ENCODE measurements at regions not wholly inside any gene's neighbourhood (a gene's known extent, or its start where the extent isn't known, plus 50 kb on each side); places are given as distances from the start of the nearest gene placed in this dataset.

DNA sequence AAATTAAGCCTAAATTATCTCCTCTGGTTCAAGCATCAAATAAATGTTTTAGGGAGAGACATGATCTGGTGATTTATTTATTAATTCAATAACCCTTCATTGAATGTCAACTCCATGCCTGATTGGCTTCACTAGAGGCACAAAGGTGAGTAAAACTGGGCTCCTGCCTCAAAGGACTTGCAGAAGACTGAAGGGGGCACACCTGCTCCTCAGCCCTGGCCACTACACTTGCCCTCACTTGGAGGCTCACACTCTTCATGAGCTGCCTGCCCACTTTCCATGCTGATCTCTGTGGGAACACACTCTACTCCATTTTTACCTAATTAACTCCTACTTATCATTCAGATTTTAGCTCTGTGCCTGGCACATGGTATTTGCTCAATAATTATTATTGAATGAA is 84.4 kb upstream of the KCNMB2 start:
- TF ChIP-seq, protein P1, sequence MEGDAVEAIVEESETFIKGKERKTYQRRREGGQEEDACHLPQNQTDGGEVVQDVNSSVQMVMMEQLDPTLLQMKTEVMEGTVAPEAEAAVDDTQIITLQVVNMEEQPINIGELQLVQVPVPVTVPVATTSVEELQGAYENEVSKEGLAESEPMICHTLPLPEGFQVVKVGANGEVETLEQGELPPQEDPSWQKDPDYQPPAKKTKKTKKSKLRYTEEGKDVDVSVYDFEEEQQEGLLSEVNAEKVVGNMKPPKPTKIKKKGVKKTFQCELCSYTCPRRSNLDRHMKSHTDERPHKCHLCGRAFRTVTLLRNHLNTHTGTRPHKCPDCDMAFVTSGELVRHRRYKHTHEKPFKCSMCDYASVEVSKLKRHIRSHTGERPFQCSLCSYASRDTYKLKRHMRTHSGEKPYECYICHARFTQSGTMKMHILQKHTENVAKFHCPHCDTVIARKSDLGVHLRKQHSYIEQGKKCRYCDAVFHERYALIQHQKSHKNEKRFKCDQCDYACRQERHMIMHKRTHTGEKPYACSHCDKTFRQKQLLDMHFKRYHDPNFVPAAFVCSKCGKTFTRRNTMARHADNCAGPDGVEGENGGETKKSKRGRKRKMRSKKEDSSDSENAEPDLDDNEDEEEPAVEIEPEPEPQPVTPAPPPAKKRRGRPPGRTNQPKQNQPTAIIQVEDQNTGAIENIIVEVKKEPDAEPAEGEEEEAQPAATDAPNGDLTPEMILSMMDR (IDR thresholded peaks at IDR 0.05): no peak
- no peak for TF ChIP-seq POLR2A (IDR thresholded peaks at IDR 0.05)
- TF ChIP-seq EP300 (IDR thresholded peaks at IDR 0.05): no peak

Measured in ovary (tissue), 3 donors.